ENCODE measurements at regions not wholly inside any gene's neighbourhood (a gene's known extent, or its start where the extent isn't known, plus 50 kb on each side); places are given as distances from the start of the nearest gene placed in this dataset.

DNA sequence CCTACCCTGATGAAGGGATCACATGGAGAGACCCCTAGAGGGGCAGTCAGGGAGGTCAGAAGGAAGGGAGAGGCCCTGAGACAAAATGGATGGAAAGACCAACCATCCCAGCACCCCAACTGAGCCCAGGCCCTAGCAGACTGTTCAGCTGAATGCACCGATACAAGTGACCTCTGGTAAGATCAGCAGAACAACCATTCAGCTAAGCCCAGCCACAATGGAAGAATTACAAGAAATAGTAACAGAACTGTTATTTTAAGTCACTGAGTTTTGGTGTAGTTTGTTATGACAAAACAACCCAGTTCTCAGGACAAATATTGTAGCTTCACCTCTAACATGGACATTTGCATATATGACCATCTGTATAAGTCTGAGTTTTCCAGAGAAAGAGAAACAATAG is 210.4 kb upstream of the SVIL start:
- TF ChIP-seq CTCF (IDR thresholded peaks at IDR 0.05) (no peak), POLR2A (IDR thresholded peaks at IDR 0.05) (no peak)
